HG03045 (cell line): ENCODE measurements at regions not wholly inside any gene's neighbourhood (a gene's known extent, or its start where the extent isn't known, plus 50 kb on each side); places are given as distances from the start of the nearest gene placed in this dataset.
"Not testable (repeated sequence)": the region's sequence is repeated elsewhere in the genome, so short reads cannot be mapped to it uniquely, and the experiment has no call there.

Experiments used
- ATAC-seq: cut with Tn5 transposase; IDR thresholded peaks from one replicate; pipeline ENCODE4 v1.9.1; 2021; ENCODE audit warnings: mild to moderate bottlenecking, moderate library complexity; ENCODE audit not compliant: unreplicated experiment

GRCh38 chr9:94033383-94033782 is 50.9 kb upstream of the PTPDC1 start:
- ATAC-seq: no peak

GRCh38 chr9:94031946-94032345 is 52.3 kb upstream of the PTPDC1 start:
- no peak for ATAC-seq

GRCh38 chr9:94031380-94031779 is 52.9 kb upstream of the PTPDC1 start:
- ATAC-seq: no peak

GRCh38 chr9:94030318-94031179 is 53.7 kb upstream of the PTPDC1 start:
- peak; percentile 99 for ATAC-seq

GRCh38 chr9:94029932-94030317 is 54.3 kb upstream of the PTPDC1 start:
- no peak for ATAC-seq

GRCh38 chr9:94026816-94027215 is 57.4 kb upstream of the PTPDC1 start:
- no peak for ATAC-seq

GRCh38 chr9:94022476-94022875 is 61.8 kb upstream of the PTPDC1 start:
- not testable (repeated sequence) for ATAC-seq

- not testable (repeated sequence) for ATAC-seq
Observed at GRCh38 chr9:94020836-94021235, 63.4 kb upstream of the PTPDC1 start.

GRCh38 chr9:94018628-94019027 is 63.5 kb upstream of the BARX1 start:
- no peak for ATAC-seq

GRCh38 chr9:94017939-94018531 is 62.9 kb upstream of the BARX1 start:
- no peak for ATAC-seq

- no peak for ATAC-seq
Observed at GRCh38 chr9:94016744-94017143, 61.6 kb upstream of the BARX1 start.

GRCh38 chr9:94014920-94015319 is 59.8 kb upstream of the BARX1 start:
- no peak for ATAC-seq

- no peak for ATAC-seq
Observed at GRCh38 chr9:94014066-94014654, 59.0 kb upstream of the BARX1 start.

GRCh38 chr9:94010980-94011533 is 55.9 kb upstream of the BARX1 start:
- no peak for ATAC-seq

- no peak for ATAC-seq
Observed at GRCh38 chr9:94005272-94005901, 50.2 kb upstream of the BARX1 start.
